ENCODE measurements at regions not wholly inside any gene's neighbourhood (a gene's known extent, or its start where the extent isn't known, plus 50 kb on each side); places are given as distances from the start of the nearest gene placed in this dataset.

- Mint-ChIP-seq H3K36me3 (ENCODE audit: insufficient read depth, unreplicated experiment) (no peaks in the 10 kb centered on the region), H3K27ac (ENCODE audit: low read depth, unreplicated experiment) (no peak overlapping the region), H3K27me3 (ENCODE audit: insufficient read depth, unreplicated experiment) (no peaks in the 10 kb centered on the region), H3K9me3 (ENCODE audit: unreplicated experiment) (no peaks in the 10 kb centered on the region), H3K4me1 (ENCODE audit: insufficient read depth, unreplicated experiment) (no peaks in the 10 kb centered on the region), H3K4me3 (ENCODE audit: unreplicated experiment) (no peak overlapping the region)
- TF ChIP-seq, protein P1, sequence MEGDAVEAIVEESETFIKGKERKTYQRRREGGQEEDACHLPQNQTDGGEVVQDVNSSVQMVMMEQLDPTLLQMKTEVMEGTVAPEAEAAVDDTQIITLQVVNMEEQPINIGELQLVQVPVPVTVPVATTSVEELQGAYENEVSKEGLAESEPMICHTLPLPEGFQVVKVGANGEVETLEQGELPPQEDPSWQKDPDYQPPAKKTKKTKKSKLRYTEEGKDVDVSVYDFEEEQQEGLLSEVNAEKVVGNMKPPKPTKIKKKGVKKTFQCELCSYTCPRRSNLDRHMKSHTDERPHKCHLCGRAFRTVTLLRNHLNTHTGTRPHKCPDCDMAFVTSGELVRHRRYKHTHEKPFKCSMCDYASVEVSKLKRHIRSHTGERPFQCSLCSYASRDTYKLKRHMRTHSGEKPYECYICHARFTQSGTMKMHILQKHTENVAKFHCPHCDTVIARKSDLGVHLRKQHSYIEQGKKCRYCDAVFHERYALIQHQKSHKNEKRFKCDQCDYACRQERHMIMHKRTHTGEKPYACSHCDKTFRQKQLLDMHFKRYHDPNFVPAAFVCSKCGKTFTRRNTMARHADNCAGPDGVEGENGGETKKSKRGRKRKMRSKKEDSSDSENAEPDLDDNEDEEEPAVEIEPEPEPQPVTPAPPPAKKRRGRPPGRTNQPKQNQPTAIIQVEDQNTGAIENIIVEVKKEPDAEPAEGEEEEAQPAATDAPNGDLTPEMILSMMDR (IDR thresholded peaks at IDR 0.05; ENCODE audit: unreplicated experiment) = no peak
- intact Hi-C loops (cut with micrococcal nuclease) = no loop called here
- POLR2A ChIA-PET = no interaction called here
- DNase-seq (ENCODE audit: unreplicated experiment) = no peak
- CTCF ChIA-PET = interaction anchor here (0.6 kb wide), 1 partner anchor 541 kb away, joined by 3 read pairs; no protein-coding TSS in a partner anchor
- BruUV-seq (replicated peaks) = no TSS peak
Measured at GRCh38 chr10:107450056-107450455, 285.6 kb upstream of the SORCS1 start.

DNA sequence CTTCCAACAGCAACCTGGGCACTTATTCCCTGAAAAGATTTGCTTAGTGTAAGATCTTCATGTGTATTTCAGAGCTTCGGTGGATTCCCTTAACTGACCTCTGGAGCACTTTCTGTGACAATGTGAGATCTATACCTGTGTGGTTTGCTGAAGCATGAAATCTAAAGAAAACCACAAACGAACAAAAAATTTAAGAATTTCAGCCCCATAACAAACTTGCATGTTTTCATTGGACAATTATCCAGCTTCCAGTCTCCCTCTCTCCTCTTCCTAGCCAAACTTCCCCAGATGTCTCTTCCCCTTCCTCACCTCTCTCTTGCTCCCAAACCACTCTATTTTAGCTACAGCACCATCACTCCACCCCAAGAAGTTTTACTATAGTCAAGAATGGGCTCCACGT lies 279.9 kb upstream of the SORCS1 start:
- peaks cover 10% of the 10 kb centered on the region for H3K4me1 Mint-ChIP-seq (ENCODE audit: insufficient read depth, unreplicated experiment)
- no peaks in the 10 kb centered on the region for H3K27me3 Mint-ChIP-seq (ENCODE audit: insufficient read depth, unreplicated experiment)
- no peak overlapping the region for H3K27ac Mint-ChIP-seq (ENCODE audit: low read depth, unreplicated experiment)
- H3K4me3 Mint-ChIP-seq (ENCODE audit: unreplicated experiment) = no peak overlapping the region
- BruUV-seq (replicated peaks) = no TSS peak
- POLR2A ChIA-PET = interaction anchor here (1.2 kb wide), 1 partner anchor 14 kb away, joined by 4 read pairs; no protein-coding TSS in a partner anchor
- H3K9me3 Mint-ChIP-seq (ENCODE audit: unreplicated experiment) = no peaks in the 10 kb centered on the region
- intact Hi-C loops (cut with micrococcal nuclease) = no loop called here
- H3K36me3 Mint-ChIP-seq (ENCODE audit: insufficient read depth, unreplicated experiment) = no peaks in the 10 kb centered on the region
- TF ChIP-seq, protein P1 (IDR thresholded peaks at IDR 0.05; ENCODE audit: unreplicated experiment) = no peak
- no peak for DNase-seq (ENCODE audit: unreplicated experiment)
- CTCF ChIA-PET = interaction anchor here (1.0 kb wide), 1 partner anchor 149 kb away, joined by 3 read pairs; no protein-coding TSS in a partner anchor

DNA sequence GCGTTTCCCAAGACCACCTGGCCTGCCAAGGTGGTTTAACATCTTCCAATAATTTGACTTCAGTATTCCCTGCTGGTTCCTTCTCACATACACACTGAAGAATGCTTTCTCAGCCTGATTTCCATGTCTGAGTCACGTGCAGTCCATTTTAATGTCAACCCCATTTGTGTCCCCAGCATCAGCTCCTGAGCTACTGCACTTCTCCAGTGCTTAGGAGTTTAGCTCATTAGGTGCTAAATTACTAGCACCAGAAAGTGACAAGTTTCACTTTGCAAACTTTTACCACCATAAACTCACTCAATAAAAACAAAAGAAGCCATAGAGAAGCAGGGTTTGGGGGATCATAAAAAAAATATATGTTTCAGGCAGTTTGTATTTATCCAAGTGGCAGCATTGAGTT lies 279.3 kb upstream of the SORCS1 start:
- no peak for DNase-seq (ENCODE audit: unreplicated experiment)
- H3K36me3 Mint-ChIP-seq (ENCODE audit: insufficient read depth, unreplicated experiment) = no peaks in the 10 kb centered on the region
- no peak overlapping the region for H3K4me3 Mint-ChIP-seq (ENCODE audit: unreplicated experiment)
- peaks cover 10% of the 10 kb centered on the region for H3K4me1 Mint-ChIP-seq (ENCODE audit: insufficient read depth, unreplicated experiment)
- H3K27me3 Mint-ChIP-seq (ENCODE audit: insufficient read depth, unreplicated experiment) = no peaks in the 10 kb centered on the region
- no peak overlapping the region for H3K27ac Mint-ChIP-seq (ENCODE audit: low read depth, unreplicated experiment)
- no peaks in the 10 kb centered on the region for H3K9me3 Mint-ChIP-seq (ENCODE audit: unreplicated experiment)
- BruUV-seq (replicated peaks) = no TSS peak
- ChIA-PET CTCF (interaction anchor here (0.6 kb wide), 1 partner anchor 681 kb away, joined by 4 read pairs; no protein-coding TSS in a partner anchor), POLR2A (interaction anchor here (1.2 kb wide), 1 partner anchor 14 kb away, joined by 4 read pairs; no protein-coding TSS in a partner anchor)
- intact Hi-C loops (cut with micrococcal nuclease) = no loop called here
- TF ChIP-seq, protein P1 (IDR thresholded peaks at IDR 0.05; ENCODE audit: unreplicated experiment) = no peak

- no peak overlapping the region for H3K27ac Mint-ChIP-seq (ENCODE audit: low read depth, unreplicated experiment)
- DNase-seq (ENCODE audit: unreplicated experiment) = no peak
- ChIA-PET POLR2A (no interaction called here), CTCF (interaction anchor here (0.6 kb wide), 2 partner anchors 216 to 680 kb away, joined by 3 to 4 read pairs; no protein-coding TSS in a partner anchor)
- no peaks in the 10 kb centered on the region for H3K9me3 Mint-ChIP-seq (ENCODE audit: unreplicated experiment)
- BruUV-seq (replicated peaks) = no TSS peak
- intact Hi-C loops (cut with micrococcal nuclease) = no loop called here
- TF ChIP-seq, protein P1 (IDR thresholded peaks at IDR 0.05; ENCODE audit: unreplicated experiment) = no peak
- no peaks in the 10 kb centered on the region for H3K36me3 Mint-ChIP-seq (ENCODE audit: insufficient read depth, unreplicated experiment)
- no peak overlapping the region for H3K4me3 Mint-ChIP-seq (ENCODE audit: unreplicated experiment)
- H3K27me3 Mint-ChIP-seq (ENCODE audit: insufficient read depth, unreplicated experiment) = no peaks in the 10 kb centered on the region
- peaks cover 10% of the 10 kb centered on the region for H3K4me1 Mint-ChIP-seq (ENCODE audit: insufficient read depth, unreplicated experiment)
Measured at GRCh38 chr10:107443326-107443725, 278.8 kb upstream of the SORCS1 start.

Measured in MCF 10A (cell line).